WI38 (cell line): ENCODE measurements at regions not wholly inside any gene's neighbourhood (a gene's known extent, or its start where the extent isn't known, plus 50 kb on each side); places are given as distances from the start of the nearest gene placed in this dataset.

Source experiments
- H3K4me3 ChIP-seq: 2 replicates; pipeline ENCODE4 v1.5.1; 2011; ENCODE audit warnings: low read depth, mild to moderate bottlenecking, control low read depth, low read length
- CTCF ChIP-seq: IDR thresholded peaks from 2 replicates; pipeline ENCODE4 v1.5.1; 2012; ENCODE audit warnings: low read depth, mild to moderate bottlenecking, control low read depth, low read length

- H3K4me3 ChIP-seq = no peak overlapping the region
- TF ChIP-seq CTCF = no peak
Measured at GRCh38 chr13:73832128-73832588, 302.0 kb downstream of the KLF12 start.

GRCh38 chr13:73829416-73829815 lies 304.8 kb downstream of the KLF12 start:
- no peak for TF ChIP-seq CTCF

GRCh38 chr13:73828811-73829210 lies 305.4 kb downstream of the KLF12 start:
- TF ChIP-seq CTCF = no peak

More at GRCh38 chr13:73829416-73829815, 304.8 kb downstream of the KLF12 start:
- H3K4me3 ChIP-seq = no peak overlapping the region

GRCh38 chr13:73827434-73827833 lies 306.8 kb downstream of the KLF12 start:
- no peak for TF ChIP-seq CTCF
- no peak overlapping the region for H3K4me3 ChIP-seq

More at GRCh38 chr13:73828811-73829210, 305.4 kb downstream of the KLF12 start:
- H3K4me3 ChIP-seq = no peak overlapping the region

GRCh38 chr13:73825143-73825542 lies 309.1 kb downstream of the KLF12 start:
- no peak for TF ChIP-seq CTCF

GRCh38 chr13:73822668-73823592 lies 311.3 kb downstream of the KLF12 start:
- no peak overlapping the region for H3K4me3 ChIP-seq
- no peak for TF ChIP-seq CTCF

More at GRCh38 chr13:73825143-73825542, 309.1 kb downstream of the KLF12 start:
- no peak overlapping the region for H3K4me3 ChIP-seq

- TF ChIP-seq CTCF = no peak
- H3K4me3 ChIP-seq = no peak overlapping the region
Measured at GRCh38 chr13:73820688-73821087, 313.5 kb downstream of the KLF12 start.
